ENCODE measurements at regions not wholly inside any gene's neighbourhood (a gene's known extent, or its start where the extent isn't known, plus 50 kb on each side); places are given as distances from the start of the nearest gene placed in this dataset.

GRCh38 chr14:104422837-104423681, 156.5 kb upstream of the C14orf180 start:
- WGBS (ENCODE audit: insufficient coverage): 91% methylated on average over 14 of the region's 29 CpGs

GRCh38 chr14:104423701-104424405, 155.7 kb upstream of the C14orf180 start:
- H3K9me3 ChIP-seq (ENCODE audit: control extremely low read depth in 1 of 5, control insufficient read depth in 4 of 5, insufficient read depth in 2 of 5, low read depth in 1 of 5, low read length in 4 of 5): no peaks in the 10 kb centered on the region
- no peak overlapping the region for H3K27ac ChIP-seq (ENCODE audit: insufficient read depth in 1 of 2, low read depth in 1 of 2, low read length in 2 of 2, poor library complexity in 1 of 2, severe bottlenecking in 2 of 2)
- peaks cover 0 to 3% (median 0%) of the 10 kb centered on the region in 4 experiments for H3K4me1 ChIP-seq (ENCODE audit: control extremely low read depth in 1 of 4, control insufficient read depth in 4 of 4, insufficient read depth in 4 of 4, low read length in 3 of 4)
- H3K36me3 ChIP-seq (ENCODE audit: control insufficient read depth in 4 of 4, insufficient read depth in 4 of 4, low read length in 3 of 4): no peaks in the 10 kb centered on the region
- 93% methylated on average over 14 of the region's 17 CpGs for WGBS (ENCODE audit: insufficient coverage)
- POLR2A ChIA-PET: no interaction called here
- peaks cover 0 to 2% (median 0%) of the 10 kb centered on the region in 5 experiments for H3K27me3 ChIP-seq (replicated peaks in 2 of 5; ENCODE audit: control insufficient read depth in 4 of 5, insufficient read depth in 5 of 5, low read length in 4 of 5)
- H3K4me3 ChIP-seq (ENCODE audit: control insufficient read depth in 1 of 7, extremely low read depth in 1 of 7, insufficient read depth in 4 of 7, low read depth in 2 of 7, low read length in 6 of 7): no peak overlapping the region
- CTCF ChIA-PET: no interaction called here
- DNase-seq: no peak

More at GRCh38 chr14:104422837-104423681, 156.5 kb upstream of the C14orf180 start:
- H3K4me3 ChIP-seq (ENCODE audit: control insufficient read depth in 1 of 7, extremely low read depth in 1 of 7, insufficient read depth in 4 of 7, low read depth in 2 of 7, low read length in 6 of 7): no peak overlapping the region
- no peaks in the 10 kb centered on the region for H3K36me3 ChIP-seq (ENCODE audit: control insufficient read depth in 4 of 4, insufficient read depth in 4 of 4, low read length in 3 of 4)
- peaks cover 0 to 2% (median 0%) of the 10 kb centered on the region in 5 experiments for H3K27me3 ChIP-seq (replicated peaks in 2 of 5; ENCODE audit: control insufficient read depth in 4 of 5, insufficient read depth in 5 of 5, low read length in 4 of 5)
- no peak overlapping the region for H3K27ac ChIP-seq (ENCODE audit: insufficient read depth in 1 of 2, low read depth in 1 of 2, low read length in 2 of 2, poor library complexity in 1 of 2, severe bottlenecking in 2 of 2)
- ChIA-PET POLR2A (interaction anchor here (0.6 kb wide), 1 partner anchor 158 kb away, joined by 3 read pairs; no protein-coding TSS in a partner anchor), CTCF (no interaction called here)
- H3K4me1 ChIP-seq (ENCODE audit: control extremely low read depth in 1 of 4, control insufficient read depth in 4 of 4, insufficient read depth in 4 of 4, low read length in 3 of 4): peaks cover 0 to 3% (median 0%) of the 10 kb centered on the region in 4 experiments
- H3K9me3 ChIP-seq (ENCODE audit: control extremely low read depth in 1 of 5, control insufficient read depth in 4 of 5, insufficient read depth in 2 of 5, low read depth in 1 of 5, low read length in 4 of 5): no peaks in the 10 kb centered on the region
- DNase-seq: no peak

GRCh38 chr14:104424406-104425072, 155.0 kb upstream of the C14orf180 start:
- POLR2A ChIA-PET: no interaction called here
- H3K4me1 ChIP-seq (ENCODE audit: control extremely low read depth in 1 of 4, control insufficient read depth in 4 of 4, insufficient read depth in 4 of 4, low read length in 3 of 4): peaks cover 0 to 3% (median 0%) of the 10 kb centered on the region in 4 experiments
- no peak overlapping the region for H3K4me3 ChIP-seq (ENCODE audit: control insufficient read depth in 1 of 7, extremely low read depth in 1 of 7, insufficient read depth in 4 of 7, low read depth in 2 of 7, low read length in 6 of 7)
- peaks cover 0 to 5% (median 0%) of the 10 kb centered on the region in 5 experiments for H3K27me3 ChIP-seq (replicated peaks in 2 of 5; ENCODE audit: control insufficient read depth in 4 of 5, insufficient read depth in 5 of 5, low read length in 4 of 5)
- H3K9me3 ChIP-seq (ENCODE audit: control extremely low read depth in 1 of 5, control insufficient read depth in 4 of 5, insufficient read depth in 2 of 5, low read depth in 1 of 5, low read length in 4 of 5): no peaks in the 10 kb centered on the region
- 75% methylated on average over 24 of the region's 24 CpGs for WGBS (ENCODE audit: insufficient coverage)
- H3K27ac ChIP-seq (ENCODE audit: insufficient read depth in 1 of 2, low read depth in 1 of 2, low read length in 2 of 2, poor library complexity in 1 of 2, severe bottlenecking in 2 of 2): no peak overlapping the region
- CTCF ChIA-PET: no interaction called here
- DNase-seq: peak in 1 of 3 donors; percentile 13
- no peaks in the 10 kb centered on the region for H3K36me3 ChIP-seq (ENCODE audit: control insufficient read depth in 4 of 4, insufficient read depth in 4 of 4, low read length in 3 of 4)

GRCh38 chr14:104425171-104425681, 154.3 kb upstream of the C14orf180 start:
- CTCF ChIA-PET: no interaction called here
- 96% methylated on average over 12 of the region's 16 CpGs for WGBS (ENCODE audit: insufficient coverage)

GRCh38 chr14:104425763-104426646, 153.6 kb upstream of the C14orf180 start:
- no peaks in the 10 kb centered on the region for H3K36me3 ChIP-seq (ENCODE audit: control insufficient read depth in 4 of 4, insufficient read depth in 4 of 4, low read length in 3 of 4)
- WGBS (ENCODE audit: insufficient coverage): 95% methylated on average over 16 of the region's 20 CpGs
- H3K4me3 ChIP-seq (ENCODE audit: control insufficient read depth in 1 of 7, extremely low read depth in 1 of 7, insufficient read depth in 4 of 7, low read depth in 2 of 7, low read length in 6 of 7): no peak overlapping the region
- CTCF ChIA-PET: no interaction called here
- no peaks in the 10 kb centered on the region for H3K9me3 ChIP-seq (ENCODE audit: control extremely low read depth in 1 of 5, control insufficient read depth in 4 of 5, insufficient read depth in 2 of 5, low read depth in 1 of 5, low read length in 4 of 5)
- H3K4me1 ChIP-seq (ENCODE audit: control extremely low read depth in 1 of 4, control insufficient read depth in 4 of 4, insufficient read depth in 4 of 4, low read length in 3 of 4): peaks cover 0 to 3% (median 0%) of the 10 kb centered on the region in 4 experiments
- no peak overlapping the region for H3K27ac ChIP-seq (ENCODE audit: insufficient read depth in 1 of 2, low read depth in 1 of 2, low read length in 2 of 2, poor library complexity in 1 of 2, severe bottlenecking in 2 of 2)
- POLR2A ChIA-PET: no interaction called here
- no peak for DNase-seq
- peaks cover 0 to 5% (median 0%) of the 10 kb centered on the region in 5 experiments for H3K27me3 ChIP-seq (replicated peaks in 2 of 5; ENCODE audit: control insufficient read depth in 4 of 5, insufficient read depth in 5 of 5, low read length in 4 of 5)

More at GRCh38 chr14:104425171-104425681, 154.3 kb upstream of the C14orf180 start:
- Histone ChIP-seq H3K4me1 (ENCODE audit: control extremely low read depth in 1 of 4, control insufficient read depth in 4 of 4, insufficient read depth in 4 of 4, low read length in 3 of 4) (peaks cover 0 to 3% (median 0%) of the 10 kb centered on the region in 4 experiments), H3K27ac (ENCODE audit: insufficient read depth in 1 of 2, low read depth in 1 of 2, low read length in 2 of 2, poor library complexity in 1 of 2, severe bottlenecking in 2 of 2) (no peak overlapping the region), H3K27me3 (replicated peaks in 2 of 5; ENCODE audit: control insufficient read depth in 4 of 5, insufficient read depth in 5 of 5, low read length in 4 of 5) (peaks cover 0 to 5% (median 0%) of the 10 kb centered on the region in 5 experiments), H3K9me3 (ENCODE audit: control extremely low read depth in 1 of 5, control insufficient read depth in 4 of 5, insufficient read depth in 2 of 5, low read depth in 1 of 5, low read length in 4 of 5) (no peaks in the 10 kb centered on the region), H3K36me3 (ENCODE audit: control insufficient read depth in 4 of 4, insufficient read depth in 4 of 4, low read length in 3 of 4) (no peaks in the 10 kb centered on the region), H3K4me3 (ENCODE audit: control insufficient read depth in 1 of 7, extremely low read depth in 1 of 7, insufficient read depth in 4 of 7, low read depth in 2 of 7, low read length in 6 of 7) (no peak overlapping the region)
- no peak for DNase-seq
- POLR2A ChIA-PET: no interaction called here

- no peaks in the 10 kb centered on the region for H3K9me3 ChIP-seq (ENCODE audit: control extremely low read depth in 1 of 5, control insufficient read depth in 4 of 5, insufficient read depth in 2 of 5, low read depth in 1 of 5, low read length in 4 of 5)
- ChIA-PET POLR2A (no interaction called here), CTCF (no interaction called here)
- peaks cover 0 to 5% (median 0%) of the 10 kb centered on the region in 5 experiments for H3K27me3 ChIP-seq (replicated peaks in 2 of 5; ENCODE audit: control insufficient read depth in 4 of 5, insufficient read depth in 5 of 5, low read length in 4 of 5)
- H3K4me1 ChIP-seq (ENCODE audit: control extremely low read depth in 1 of 4, control insufficient read depth in 4 of 4, insufficient read depth in 4 of 4, low read length in 3 of 4): peaks cover 0 to 3% (median 0%) of the 10 kb centered on the region in 4 experiments
- no peak overlapping the region for H3K27ac ChIP-seq (ENCODE audit: insufficient read depth in 1 of 2, low read depth in 1 of 2, low read length in 2 of 2, poor library complexity in 1 of 2, severe bottlenecking in 2 of 2)
- 90% methylated on average over 18 of the region's 21 CpGs for WGBS (ENCODE audit: insufficient coverage)
- no peaks in the 10 kb centered on the region for H3K36me3 ChIP-seq (ENCODE audit: control insufficient read depth in 4 of 4, insufficient read depth in 4 of 4, low read length in 3 of 4)
- H3K4me3 ChIP-seq (ENCODE audit: control insufficient read depth in 1 of 7, extremely low read depth in 1 of 7, insufficient read depth in 4 of 7, low read depth in 2 of 7, low read length in 6 of 7): no peak overlapping the region
- no peak for DNase-seq
Observed at GRCh38 chr14:104427131-104427851, 152.3 kb upstream of the C14orf180 start.
